ENCODE measurements at regions not wholly inside any gene's neighbourhood (a gene's known extent, or its start where the extent isn't known, plus 50 kb on each side); places are given as distances from the start of the nearest gene placed in this dataset.

DNA sequence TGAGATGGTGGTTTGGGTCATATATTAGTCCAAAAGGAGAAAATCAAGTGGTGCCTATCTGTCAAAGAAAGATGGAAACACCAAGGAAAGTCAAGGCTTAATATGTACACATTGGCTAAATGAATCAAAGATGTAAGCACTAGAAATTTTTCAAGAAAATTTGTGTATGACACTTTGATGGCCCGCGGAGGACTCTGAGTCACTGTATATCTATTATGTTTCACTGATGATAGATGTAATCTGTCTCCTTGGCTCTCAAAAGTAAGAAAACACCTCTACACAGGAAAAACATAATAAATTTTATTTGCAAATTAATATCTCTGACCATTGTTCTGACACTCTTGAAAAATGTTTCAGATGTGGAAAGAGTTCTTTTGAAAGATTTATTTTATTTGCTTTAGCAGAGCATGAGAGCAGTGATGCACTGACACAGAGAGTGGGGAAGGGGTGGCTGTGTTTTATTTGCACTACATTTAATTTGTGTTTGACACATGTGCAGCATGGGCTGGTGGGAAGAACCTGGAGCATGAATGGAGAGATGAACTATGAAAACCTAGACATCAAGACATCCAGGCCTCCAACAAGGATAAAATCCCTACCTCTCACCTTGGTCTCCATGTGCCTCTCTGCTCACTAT lies 180.8 kb upstream of the GAS1 start:
- TF ChIP-seq, protein P1, sequence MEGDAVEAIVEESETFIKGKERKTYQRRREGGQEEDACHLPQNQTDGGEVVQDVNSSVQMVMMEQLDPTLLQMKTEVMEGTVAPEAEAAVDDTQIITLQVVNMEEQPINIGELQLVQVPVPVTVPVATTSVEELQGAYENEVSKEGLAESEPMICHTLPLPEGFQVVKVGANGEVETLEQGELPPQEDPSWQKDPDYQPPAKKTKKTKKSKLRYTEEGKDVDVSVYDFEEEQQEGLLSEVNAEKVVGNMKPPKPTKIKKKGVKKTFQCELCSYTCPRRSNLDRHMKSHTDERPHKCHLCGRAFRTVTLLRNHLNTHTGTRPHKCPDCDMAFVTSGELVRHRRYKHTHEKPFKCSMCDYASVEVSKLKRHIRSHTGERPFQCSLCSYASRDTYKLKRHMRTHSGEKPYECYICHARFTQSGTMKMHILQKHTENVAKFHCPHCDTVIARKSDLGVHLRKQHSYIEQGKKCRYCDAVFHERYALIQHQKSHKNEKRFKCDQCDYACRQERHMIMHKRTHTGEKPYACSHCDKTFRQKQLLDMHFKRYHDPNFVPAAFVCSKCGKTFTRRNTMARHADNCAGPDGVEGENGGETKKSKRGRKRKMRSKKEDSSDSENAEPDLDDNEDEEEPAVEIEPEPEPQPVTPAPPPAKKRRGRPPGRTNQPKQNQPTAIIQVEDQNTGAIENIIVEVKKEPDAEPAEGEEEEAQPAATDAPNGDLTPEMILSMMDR (IDR thresholded peaks at IDR 0.05) = no peak
- no peak for TF ChIP-seq POLR2A (IDR thresholded peaks at IDR 0.05)

Data from testis (tissue), 2 donors.